Peyer's patch (tissue), 4 donors: ENCODE measurements at regions not wholly inside any gene's neighbourhood (a gene's known extent, or its start where the extent isn't known, plus 50 kb on each side); places are given as distances from the start of the nearest gene placed in this dataset.

Experiments used
- DNase-seq, 3 donors: peaks; one replicate each; pipeline ENCODE4 v3.0.0-alpha.2; 2017 to 2019
- H3K27ac ChIP-seq, 4 donors: fragments of 200-600 bp; sonication (generic); one replicate each; pipeline ENCODE4 v1.5.1; 2016 to 2019
- H3K27me3 ChIP-seq, 2 donors: fragments of 200-600 bp; sonication (generic); one replicate each; pipeline ENCODE4 v1.5.1; 2019
- H3K36me3 ChIP-seq, 3 donors: fragments of 200-600 bp; sonication (generic); one replicate each; pipeline ENCODE4 v1.5.1; 2016 to 2019
- H3K4me1 ChIP-seq, 4 donors: fragments of 200-600 bp; sonication (generic); one replicate each; pipeline ENCODE4 v1.5.1; 2016 to 2019
- H3K4me3 ChIP-seq, 4 donors: fragments of 200-600 bp; sonication (generic); 1 replicate in 3 of 4; 2 replicates in 1 of 4; pipeline ENCODE4 v1.5.1; 2016 to 2019; ENCODE audit warnings: mild to moderate bottlenecking in 1 of 4
- H3K9me3 ChIP-seq, 4 donors: fragments of 200-600 bp; sonication (generic); one replicate each; pipeline ENCODE4 v1.5.1; 2016 to 2019; ENCODE audit warnings: mild to moderate bottlenecking in 1 of 4
- POLR2A ChIP-seq, 2 donors: fragments of 450-650 bp; IDR thresholded peaks; one replicate each; pipeline ENCODE4 v1.5.1; 2017; ENCODE audit warnings: antibody characterized with exemption in 2 of 2, mild to moderate bottlenecking in 2 of 2, moderate library complexity in 2 of 2
- TF ChIP-seq, protein P1 (sequence below), 6 experiments: fragments of 450-650 bp in 4 of 6; fragments of 200-600 bp in 2 of 6; sonication (generic) in 1 of 6; IDR thresholded peaks; one replicate each; pipeline ENCODE4 v1.5.1; 2017 to 2019; ENCODE audit warnings: antibody characterized with exemption in 6 of 6, mild to moderate bottlenecking in 3 of 6, moderate library complexity in 1 of 6

DNA sequence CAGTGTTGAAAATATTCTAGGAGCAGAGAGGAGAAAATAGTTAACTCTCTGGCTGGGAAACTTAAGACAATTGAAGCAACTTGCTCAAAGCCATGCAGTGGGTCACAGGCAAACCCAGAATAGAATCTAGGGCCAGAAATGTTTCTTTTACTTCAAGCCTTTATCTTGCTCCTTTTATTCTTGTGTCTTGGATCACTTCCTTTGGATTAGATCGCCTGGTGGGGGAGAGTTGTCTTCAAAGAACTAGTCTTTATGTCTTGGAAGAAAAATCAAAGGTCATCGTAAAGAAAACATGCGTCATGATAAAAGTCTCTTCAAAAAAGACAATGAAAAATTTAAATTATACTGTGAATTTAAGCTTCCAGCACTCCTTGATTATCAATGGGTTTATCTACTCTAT lies 493.6 kb upstream of the USP24 start:
- Histone ChIP-seq H3K36me3 (no peaks in the 10 kb centered on the region), H3K4me3 (no peak overlapping the region), H3K9me3 (no peaks in the 10 kb centered on the region), H3K27me3 (no peaks in the 10 kb centered on the region), H3K4me1 (no peaks in the 10 kb centered on the region), H3K27ac (no peak overlapping the region)
- TF ChIP-seq, protein P1, sequence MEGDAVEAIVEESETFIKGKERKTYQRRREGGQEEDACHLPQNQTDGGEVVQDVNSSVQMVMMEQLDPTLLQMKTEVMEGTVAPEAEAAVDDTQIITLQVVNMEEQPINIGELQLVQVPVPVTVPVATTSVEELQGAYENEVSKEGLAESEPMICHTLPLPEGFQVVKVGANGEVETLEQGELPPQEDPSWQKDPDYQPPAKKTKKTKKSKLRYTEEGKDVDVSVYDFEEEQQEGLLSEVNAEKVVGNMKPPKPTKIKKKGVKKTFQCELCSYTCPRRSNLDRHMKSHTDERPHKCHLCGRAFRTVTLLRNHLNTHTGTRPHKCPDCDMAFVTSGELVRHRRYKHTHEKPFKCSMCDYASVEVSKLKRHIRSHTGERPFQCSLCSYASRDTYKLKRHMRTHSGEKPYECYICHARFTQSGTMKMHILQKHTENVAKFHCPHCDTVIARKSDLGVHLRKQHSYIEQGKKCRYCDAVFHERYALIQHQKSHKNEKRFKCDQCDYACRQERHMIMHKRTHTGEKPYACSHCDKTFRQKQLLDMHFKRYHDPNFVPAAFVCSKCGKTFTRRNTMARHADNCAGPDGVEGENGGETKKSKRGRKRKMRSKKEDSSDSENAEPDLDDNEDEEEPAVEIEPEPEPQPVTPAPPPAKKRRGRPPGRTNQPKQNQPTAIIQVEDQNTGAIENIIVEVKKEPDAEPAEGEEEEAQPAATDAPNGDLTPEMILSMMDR (IDR thresholded peaks at IDR 0.05), result no peak
- TF ChIP-seq POLR2A (IDR thresholded peaks at IDR 0.05), result no peak
- DNase-seq, result no peak

DNA sequence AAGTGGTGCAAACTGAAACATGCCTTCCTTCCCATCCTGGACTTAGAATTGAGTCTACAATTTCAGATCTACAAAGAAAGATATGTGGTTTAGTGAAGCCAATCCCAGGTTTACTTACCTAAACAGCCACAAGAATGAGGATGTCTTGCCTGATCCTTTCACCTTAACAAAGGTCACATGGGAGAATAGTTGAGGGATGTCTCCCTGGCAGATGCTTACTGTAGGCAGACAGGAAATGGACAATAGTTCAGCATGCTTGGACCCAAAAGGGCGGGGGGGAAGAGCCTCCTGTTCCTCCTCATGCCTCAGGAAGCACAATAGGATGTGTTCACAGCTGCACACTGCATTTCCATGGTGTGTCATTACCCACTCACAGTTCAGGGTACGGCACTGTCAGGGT lies 492.7 kb upstream of the USP24 start:
- Histone ChIP-seq H3K4me3 (no peak overlapping the region), H3K36me3 (no peaks in the 10 kb centered on the region), H3K4me1 (no peaks in the 10 kb centered on the region), H3K9me3 (no peaks in the 10 kb centered on the region), H3K27ac (no peak overlapping the region), H3K27me3 (no peaks in the 10 kb centered on the region)
- TF ChIP-seq POLR2A (IDR thresholded peaks at IDR 0.05), result no peak
- TF ChIP-seq, protein P1 (IDR thresholded peaks at IDR 0.05), result no peak
- no peak for DNase-seq

DNA sequence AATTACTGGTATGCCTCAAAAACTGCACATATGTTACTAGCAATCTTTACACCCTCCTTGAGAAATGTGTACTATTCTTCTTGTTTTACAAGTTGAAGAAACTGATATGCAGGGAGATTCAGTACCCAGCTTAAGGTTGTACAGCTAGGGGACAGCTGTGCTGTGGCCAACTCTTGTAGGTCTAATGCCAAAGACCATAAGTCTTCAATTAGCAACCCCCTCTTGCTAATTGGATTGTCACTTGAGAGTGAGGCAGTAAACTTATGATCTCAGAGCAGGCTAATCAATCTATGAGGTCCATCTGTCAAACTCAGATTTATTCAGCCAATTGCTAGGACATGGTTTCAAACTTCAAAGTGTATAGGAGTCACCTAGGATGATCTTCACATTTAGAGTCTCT lies 492.0 kb upstream of the USP24 start:
- no peak overlapping the region for H3K4me3 ChIP-seq
- DNase-seq, result no peak
- no peak overlapping the region for H3K27ac ChIP-seq
- no peaks in the 10 kb centered on the region for H3K27me3 ChIP-seq
- no peaks in the 10 kb centered on the region for H3K36me3 ChIP-seq
- H3K4me1 ChIP-seq, result no peaks in the 10 kb centered on the region
- no peaks in the 10 kb centered on the region for H3K9me3 ChIP-seq
- TF ChIP-seq, protein P1 (IDR thresholded peaks at IDR 0.05), result no peak
- TF ChIP-seq POLR2A (IDR thresholded peaks at IDR 0.05), result no peak

DNA sequence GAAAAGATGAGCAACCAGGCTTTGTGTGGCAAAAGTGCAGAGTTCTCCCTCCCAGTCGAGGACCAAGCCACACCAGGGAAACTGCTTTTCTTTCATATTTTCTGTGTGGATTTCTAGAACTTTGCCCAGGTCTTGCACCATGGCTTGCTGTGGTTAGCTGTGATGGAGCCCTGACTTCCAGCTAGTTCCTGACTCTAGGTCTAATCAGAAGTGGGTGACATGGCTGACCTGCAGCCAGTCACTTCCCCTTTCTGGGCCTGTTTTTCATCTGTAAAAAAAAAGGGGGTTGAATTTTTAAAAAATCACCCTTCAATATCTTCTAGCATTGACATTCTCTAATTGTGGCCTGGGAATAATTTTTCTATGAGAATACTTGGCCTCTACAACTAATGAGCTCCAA lies 491.2 kb upstream of the USP24 start:
- TF ChIP-seq, protein P1 (IDR thresholded peaks at IDR 0.05), result no peak
- TF ChIP-seq POLR2A (IDR thresholded peaks at IDR 0.05), result no peak
- no peaks in the 10 kb centered on the region for H3K9me3 ChIP-seq
- no peaks in the 10 kb centered on the region for H3K4me1 ChIP-seq
- H3K27ac ChIP-seq, result no peak overlapping the region
- DNase-seq, result no peak
- H3K27me3 ChIP-seq, result no peaks in the 10 kb centered on the region
- H3K4me3 ChIP-seq, result no peak overlapping the region
- no peaks in the 10 kb centered on the region for H3K36me3 ChIP-seq

DNA sequence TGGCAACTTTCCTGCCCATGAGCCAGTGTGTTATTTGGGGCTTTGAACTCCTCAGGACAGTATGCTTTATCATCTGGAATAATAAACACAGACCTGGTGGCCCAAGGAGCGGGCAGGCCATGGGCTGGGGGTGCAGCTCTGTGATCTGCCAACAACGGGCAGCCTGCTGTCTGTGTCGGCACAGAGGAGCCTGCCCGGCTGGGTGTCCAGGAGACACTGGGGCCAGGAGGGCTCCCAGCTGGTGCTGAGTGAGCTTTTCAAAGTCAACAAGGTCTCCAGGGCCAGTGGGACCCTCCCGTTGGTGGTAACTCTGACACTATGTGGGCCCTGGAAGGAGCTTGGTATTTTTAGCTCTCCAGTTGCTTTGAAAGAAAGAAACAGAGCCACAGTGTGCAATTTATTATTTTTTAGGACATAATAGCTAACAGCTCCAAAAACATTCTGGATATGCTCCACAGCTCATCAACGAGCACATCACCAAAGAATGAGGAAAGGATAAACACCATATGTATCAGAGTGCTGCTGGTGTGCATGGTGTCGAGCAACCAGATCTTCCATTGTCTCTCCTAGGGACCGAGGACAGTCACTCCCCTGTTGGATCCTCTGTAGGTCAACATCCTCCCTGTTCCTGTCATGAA lies 488.7 kb upstream of the USP24 start:
- Histone ChIP-seq H3K9me3 (no peaks in the 10 kb centered on the region), H3K4me3 (no peak overlapping the region), H3K4me1 (no peaks in the 10 kb centered on the region), H3K27ac (no peak overlapping the region), H3K27me3 (no peaks in the 10 kb centered on the region), H3K36me3 (no peaks in the 10 kb centered on the region)
- no peak for TF ChIP-seq POLR2A (IDR thresholded peaks at IDR 0.05)
- TF ChIP-seq, protein P1 (IDR thresholded peaks at IDR 0.05), result no peak
- no peak for DNase-seq

DNA sequence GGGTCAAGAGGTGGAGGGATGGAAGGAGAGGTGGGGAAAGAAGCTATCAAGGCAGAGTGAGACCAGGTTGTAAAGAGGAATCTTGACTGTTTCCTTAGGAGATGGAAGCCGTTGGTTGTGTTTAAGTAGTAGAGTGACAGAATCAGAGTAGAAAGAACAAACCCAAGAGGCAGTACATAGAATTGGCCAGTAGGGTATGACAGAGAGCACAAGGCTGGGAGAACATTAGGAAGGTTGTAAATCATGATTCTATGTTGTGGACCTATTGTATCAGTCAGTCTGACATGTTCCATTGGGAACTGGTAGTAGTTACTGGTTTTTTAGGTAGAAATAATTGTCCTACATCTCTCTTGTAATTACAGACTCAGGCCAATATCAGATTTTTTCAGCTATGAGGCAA lies 486.9 kb upstream of the USP24 start:
- H3K36me3 ChIP-seq, result no peaks in the 10 kb centered on the region
- H3K4me1 ChIP-seq, result no peaks in the 10 kb centered on the region
- no peaks in the 10 kb centered on the region for H3K27me3 ChIP-seq
- DNase-seq, result no peak
- H3K9me3 ChIP-seq, result no peaks in the 10 kb centered on the region
- H3K27ac ChIP-seq, result no peak overlapping the region
- TF ChIP-seq, protein P1 (IDR thresholded peaks at IDR 0.05), result peak in 4 of 6 experiments; percentile 35 to 62 (median 59)
- no peak for TF ChIP-seq POLR2A (IDR thresholded peaks at IDR 0.05)
- no peak overlapping the region for H3K4me3 ChIP-seq
